ENCODE measurements at regions not wholly inside any gene's neighbourhood (a gene's known extent, or its start where the extent isn't known, plus 50 kb on each side); places are given as distances from the start of the nearest gene placed in this dataset.

DNA sequence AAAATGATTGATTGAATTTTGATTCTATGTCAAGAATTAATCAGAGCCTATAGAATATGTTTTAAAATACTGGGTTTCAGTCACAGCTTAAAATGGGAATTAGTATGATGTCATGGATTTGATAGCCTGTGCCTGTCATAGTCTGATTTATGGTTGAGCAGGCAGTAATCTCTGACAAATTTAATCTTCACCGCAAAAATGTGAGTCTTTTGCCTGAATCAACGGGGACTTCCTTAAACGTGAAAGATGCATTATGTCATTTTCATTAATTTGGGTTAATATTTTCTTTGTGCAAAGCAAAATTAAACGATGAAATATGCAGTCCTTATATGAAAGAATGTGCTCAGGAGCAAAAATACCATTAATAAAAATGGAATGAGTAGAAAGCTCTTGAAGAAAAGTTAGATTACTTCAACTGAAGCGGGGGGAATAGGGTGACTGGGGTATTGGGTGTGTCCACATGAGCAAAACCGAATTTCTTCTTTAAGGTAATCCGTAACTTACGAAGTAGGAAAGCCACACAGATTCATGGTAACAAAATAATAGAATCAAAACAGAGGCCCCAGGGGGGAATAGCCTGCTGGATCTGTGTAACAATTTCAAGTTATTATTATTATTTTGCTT lies 339.6 kb upstream of the NOX3 start:
- TF ChIP-seq EZH2 (IDR thresholded peaks at IDR 0.05; ENCODE audit: insufficient read depth, poor library complexity, severe bottlenecking) = no peak
- TF ChIP-seq EZH2phosphoT487 (IDR thresholded peaks at IDR 0.05; ENCODE audit: insufficient read depth, low read depth) = no peak

All from GM23248 (cell line).